Embryonic facial prominence (tissue), 1 donor: ENCODE measurements at regions not wholly inside any gene's neighbourhood (a gene's known extent, or its start where the extent isn't known, plus 50 kb on each side); places are given as distances from the start of the nearest gene placed in this dataset.

Experiments
- DNase-seq: peaks from one replicate; pipeline ENCODE4 v3.0.0-alpha.2; 2016; ENCODE audit errors: extremely low spot score

GRCh38 chr1:184315254-184315653 is 71.6 kb upstream of the C1orf21 start:
- DNase-seq: no peak

- DNase-seq: no peak
Measured at GRCh38 chr1:184319879-184320278, 67.0 kb upstream of the C1orf21 start.

GRCh38 chr1:184322253-184322652 is 64.6 kb upstream of the C1orf21 start:
- no peak for DNase-seq

GRCh38 chr1:184324972-184325371 is 61.9 kb upstream of the C1orf21 start:
- no peak for DNase-seq

- DNase-seq: no peak
Measured at GRCh38 chr1:184326278-184326677, 60.6 kb upstream of the C1orf21 start.

GRCh38 chr1:184329245-184329953 is 57.4 kb upstream of the C1orf21 start:
- DNase-seq: no peak

GRCh38 chr1:184329962-184330868 is 56.6 kb upstream of the C1orf21 start:
- DNase-seq: no peak

- no peak for DNase-seq
Measured at GRCh38 chr1:184330875-184331274, 56.0 kb upstream of the C1orf21 start.
